HUES6 (cell line): ENCODE measurements at regions not wholly inside any gene's neighbourhood (a gene's known extent, or its start where the extent isn't known, plus 50 kb on each side); places are given as distances from the start of the nearest gene placed in this dataset.

ENCODE experiments used
- H3K27ac ChIP-seq: 2 replicates; pipeline ENCODE4 v1.7.0; 2013; ENCODE audit warnings: low read depth, mild to moderate bottlenecking, low read length, inconsistent platforms
- H3K27me3 ChIP-seq: 2 replicates; pipeline ENCODE4 v1.6.1; 2013; ENCODE audit warnings: low read length; ENCODE audit not compliant: control insufficient read depth, insufficient read depth
- H3K36me3 ChIP-seq: 2 replicates; pipeline ENCODE4 v1.6.1; 2013; ENCODE audit warnings: low read length; ENCODE audit not compliant: control insufficient read depth, insufficient read depth
- H3K4me1 ChIP-seq: 2 replicates; pipeline ENCODE4 v1.6.1; 2013; ENCODE audit warnings: low read length; ENCODE audit not compliant: control insufficient read depth, insufficient read depth
- H3K4me3 ChIP-seq: 2 replicates; pipeline ENCODE4 v1.5.1; 2013; ENCODE audit warnings: low read depth, low read length
- H3K9ac ChIP-seq: one replicate; pipeline ENCODE4 v1.6.1; 2013; ENCODE audit warnings: mild to moderate bottlenecking, low read length
- H3K9me3 ChIP-seq: 2 replicates; pipeline ENCODE4 v1.6.1; 2013; ENCODE audit warnings: low read depth, low read length; ENCODE audit not compliant: control insufficient read depth, insufficient read depth

- Histone ChIP-seq H3K4me3 (no peak overlapping the region), H3K9me3 (no peaks in the 10 kb centered on the region), H3K27me3 (0 out of 2 replicates have a peak, but pooled peaks cover 4% of the 10 kb centered on the region), H3K4me1 (no peaks in the 10 kb centered on the region), H3K27ac (no peak overlapping the region), H3K9ac (no peak overlapping the region), H3K36me3 (no peaks in the 10 kb centered on the region)
Observed at GRCh38 chr3:135792174-135792573, 173.4 kb upstream of the PPP2R3A start.

DNA sequence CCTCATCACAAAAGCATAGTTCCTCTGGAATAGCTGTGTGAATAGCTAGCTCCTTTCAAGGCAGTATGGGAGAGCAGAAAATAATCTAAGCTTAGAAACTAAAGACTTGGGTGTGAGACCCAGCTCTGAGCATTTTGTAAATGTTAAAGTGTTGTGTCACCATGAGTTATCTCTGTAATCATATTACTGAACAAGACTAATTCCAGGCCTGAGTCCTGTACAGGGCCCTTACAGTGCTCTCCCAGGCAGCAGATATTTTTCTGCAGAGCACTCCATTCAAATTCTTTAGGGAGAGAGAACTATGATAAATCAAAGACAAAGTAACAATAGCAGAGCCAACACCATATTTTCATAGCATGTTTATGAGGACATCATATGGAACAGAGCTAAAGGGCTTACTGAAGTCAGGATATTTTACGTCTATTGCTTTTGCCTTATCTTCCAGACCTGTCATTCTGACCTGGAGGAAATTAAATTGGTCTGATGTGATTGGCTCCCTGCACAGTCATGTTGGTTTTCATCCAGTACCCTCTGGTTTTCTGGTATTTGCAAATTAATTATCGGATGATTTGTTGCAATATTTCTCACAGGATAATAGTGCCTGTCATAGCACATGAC lies 172.6 kb upstream of the PPP2R3A start:
- Histone ChIP-seq H3K36me3 (no peaks in the 10 kb centered on the region), H3K4me1 (no peaks in the 10 kb centered on the region), H3K4me3 (no peak overlapping the region), H3K27me3 (0 out of 2 replicates have a peak, but pooled peaks cover 4% of the 10 kb centered on the region), H3K9me3 (no peaks in the 10 kb centered on the region), H3K9ac (no peak overlapping the region), H3K27ac (no peak overlapping the region)

DNA sequence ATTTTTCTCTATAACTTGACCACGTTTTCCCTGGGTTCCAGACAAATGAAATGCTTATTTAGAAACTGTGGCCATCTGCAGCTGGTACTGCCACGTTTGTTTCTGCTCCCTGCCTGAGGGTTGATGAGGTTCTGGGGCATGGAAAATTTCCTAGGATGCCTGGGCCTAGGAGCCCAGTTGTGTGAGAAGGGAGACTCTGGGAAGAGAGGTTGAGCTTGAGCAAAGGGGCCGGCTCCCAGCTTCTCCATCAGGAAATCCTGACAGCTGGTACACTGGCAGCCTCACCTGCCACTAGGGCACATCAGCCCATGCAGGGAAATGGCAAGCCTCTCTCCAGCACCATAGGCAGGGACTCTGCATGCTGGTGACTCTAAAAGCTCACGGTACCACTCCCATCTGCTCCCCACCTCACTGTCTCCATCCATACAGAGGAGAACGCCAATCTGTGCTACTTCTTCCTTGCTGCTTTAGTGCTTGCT lies 165.4 kb upstream of the PPP2R3A start:
- Histone ChIP-seq H3K9ac (no peak overlapping the region), H3K9me3 (no peaks in the 10 kb centered on the region), H3K27ac (no peak overlapping the region), H3K36me3 (no peaks in the 10 kb centered on the region), H3K27me3 (0 out of 2 replicates have a peak, but pooled peaks cover 4% of the 10 kb centered on the region), H3K4me3 (no peak overlapping the region), H3K4me1 (no peaks in the 10 kb centered on the region)

DNA sequence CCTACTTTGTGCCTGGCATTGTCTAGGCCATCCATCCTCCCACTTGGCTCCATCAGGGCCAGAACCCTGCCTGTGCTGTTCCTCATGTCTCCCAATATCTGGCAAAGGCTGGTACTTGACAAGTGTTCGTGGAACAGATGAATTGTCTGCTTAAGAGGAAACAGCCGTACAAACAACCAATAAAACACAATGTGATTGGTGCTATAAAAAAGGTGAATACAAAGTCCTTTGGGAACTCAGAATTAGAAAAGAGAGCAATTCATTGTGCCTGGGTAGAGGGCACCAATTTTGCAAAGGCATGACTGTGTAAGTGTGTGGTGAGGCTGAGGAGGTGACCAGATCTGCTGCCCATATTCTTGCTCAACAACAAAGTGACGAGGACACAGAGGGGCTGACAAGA lies 164.5 kb upstream of the PPP2R3A start:
- no peaks in the 10 kb centered on the region for H3K9me3 ChIP-seq
- H3K9ac ChIP-seq: no peak overlapping the region
- H3K4me1 ChIP-seq: no peaks in the 10 kb centered on the region
- no peaks in the 10 kb centered on the region for H3K36me3 ChIP-seq
- H3K27ac ChIP-seq: no peak overlapping the region
- H3K27me3 ChIP-seq: 0 out of 2 replicates have a peak, but pooled peaks cover 4% of the 10 kb centered on the region
- no peak overlapping the region for H3K4me3 ChIP-seq

DNA sequence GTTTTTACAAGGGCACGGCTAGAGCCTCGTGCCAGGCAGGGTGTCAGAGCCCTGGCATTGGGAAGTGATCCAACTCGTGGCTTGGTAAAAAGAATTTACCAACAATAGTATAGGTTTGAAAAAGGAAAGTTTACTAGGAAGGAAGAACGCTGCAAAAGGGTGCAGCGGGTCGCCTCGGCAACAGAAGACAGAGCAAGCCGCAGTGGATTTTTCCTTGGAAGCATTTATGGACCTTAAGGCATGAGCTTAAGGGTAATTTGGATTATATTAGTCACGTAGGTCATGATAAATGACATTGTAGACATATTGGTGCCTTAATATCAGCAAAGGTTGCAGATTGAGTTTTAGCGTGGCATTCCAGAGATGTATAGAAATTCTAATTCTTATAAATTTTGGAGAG lies 163.4 kb upstream of the PPP2R3A start:
- Histone ChIP-seq H3K36me3 (no peaks in the 10 kb centered on the region), H3K9ac (no peak overlapping the region), H3K27me3 (no peaks in the 10 kb centered on the region), H3K4me3 (no peak overlapping the region), H3K27ac (no peak overlapping the region), H3K4me1 (no peaks in the 10 kb centered on the region), H3K9me3 (no peaks in the 10 kb centered on the region)

DNA sequence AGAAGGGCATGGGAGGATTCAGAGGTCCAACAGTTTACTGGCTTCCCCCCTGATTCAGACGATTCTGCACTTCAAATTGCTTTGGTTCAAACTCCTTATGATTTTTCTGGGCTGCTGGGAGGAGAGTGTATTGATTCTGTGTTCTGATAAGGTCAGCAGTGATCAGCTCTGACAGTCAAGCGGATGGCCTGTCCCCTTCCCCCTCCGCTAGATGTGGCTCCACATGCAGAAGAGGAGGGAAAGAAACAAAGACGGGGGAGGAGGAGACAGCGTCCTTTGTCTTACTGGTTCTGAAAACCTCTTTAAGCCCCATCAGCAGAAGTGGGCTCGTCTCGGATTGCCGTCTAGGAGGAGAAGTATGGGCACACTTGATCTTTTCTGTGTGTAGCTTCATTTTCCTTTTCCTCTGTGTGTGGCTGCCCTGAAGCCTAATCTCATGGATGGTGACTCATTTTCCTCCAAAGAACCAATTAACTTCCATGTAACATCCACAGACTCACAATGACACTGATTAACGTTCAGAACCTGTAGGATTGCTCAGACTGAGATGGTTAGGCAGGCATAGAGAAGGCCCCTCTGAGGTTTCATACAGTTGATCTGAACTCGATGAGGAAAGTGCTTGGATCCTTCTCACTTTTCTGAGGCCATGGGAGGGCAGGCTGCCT lies 162.4 kb upstream of the PPP2R3A start:
- no peak overlapping the region for H3K4me3 ChIP-seq
- peaks cover 5% of the 10 kb centered on the region; the same call in 1 of the 2 replicates for H3K4me1 ChIP-seq
- no peaks in the 10 kb centered on the region for H3K9me3 ChIP-seq
- H3K9ac ChIP-seq: no peak overlapping the region
- no peaks in the 10 kb centered on the region for H3K36me3 ChIP-seq
- H3K27me3 ChIP-seq: no peaks in the 10 kb centered on the region
- H3K27ac ChIP-seq: no peak overlapping the region

DNA sequence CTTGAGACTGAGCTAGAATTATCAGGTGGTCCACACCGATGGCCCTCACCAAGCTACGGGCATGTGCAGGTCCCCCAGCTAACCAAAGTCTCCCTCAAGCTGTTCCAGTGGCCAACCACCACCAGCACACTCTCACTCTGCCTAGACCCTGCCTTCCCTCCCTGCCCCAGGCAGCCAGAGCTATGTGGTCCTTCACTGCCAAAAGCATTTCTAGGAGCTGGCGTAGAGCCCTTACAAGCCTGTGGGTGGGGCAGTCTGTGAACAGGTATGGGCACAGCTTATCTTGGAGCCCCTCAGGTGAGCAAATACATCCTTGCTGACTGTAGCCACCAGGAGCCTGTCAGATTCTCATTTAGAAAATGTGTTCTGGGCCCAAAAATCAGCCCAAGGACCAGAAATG lies 159.8 kb upstream of the PPP2R3A start:
- H3K9ac ChIP-seq: no peak overlapping the region
- no peak overlapping the region for H3K4me3 ChIP-seq
- no peaks in the 10 kb centered on the region for H3K9me3 ChIP-seq
- no peaks in the 10 kb centered on the region; the same call in 1 of the 2 replicates for H3K27me3 ChIP-seq
- H3K27ac ChIP-seq: no peak overlapping the region
- no peaks in the 10 kb centered on the region for H3K36me3 ChIP-seq
- H3K4me1 ChIP-seq: peaks cover 8% of the 10 kb centered on the region; the same call in 1 of the 2 replicates

DNA sequence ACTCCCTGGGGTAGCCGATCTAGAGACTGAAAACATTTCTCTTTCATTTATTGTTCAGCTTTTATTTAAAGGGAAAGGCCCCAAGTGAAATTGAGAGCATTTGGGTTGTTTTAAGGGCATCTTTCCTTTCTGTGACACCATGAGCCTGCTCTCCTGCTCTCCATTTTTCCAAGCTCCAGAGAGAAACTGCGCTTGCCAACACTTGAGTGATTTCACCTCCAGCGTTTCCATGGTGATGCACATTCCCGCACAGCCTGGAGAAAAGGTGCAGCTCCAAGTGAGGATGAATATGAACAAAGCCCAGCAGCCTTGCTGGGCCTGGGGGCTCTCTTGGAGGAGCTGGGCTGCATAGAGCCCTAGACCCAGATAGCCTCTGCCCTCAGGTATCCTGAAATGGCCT lies 159.2 kb upstream of the PPP2R3A start:
- no peaks in the 10 kb centered on the region for H3K36me3 ChIP-seq
- no peak overlapping the region for H3K4me3 ChIP-seq
- peaks cover 8% of the 10 kb centered on the region; the same call in 1 of the 2 replicates for H3K4me1 ChIP-seq
- no peak overlapping the region for H3K27ac ChIP-seq
- H3K27me3 ChIP-seq: peaks cover under 1% of the 10 kb centered on the region; the same call in 1 of the 2 replicates
- no peaks in the 10 kb centered on the region for H3K9me3 ChIP-seq
- no peak overlapping the region for H3K9ac ChIP-seq

GRCh38 chr3:135807879-135808278 lies 157.6 kb upstream of the PPP2R3A start:
- H3K4me1 ChIP-seq: peaks cover 8% of the 10 kb centered on the region; the same call in 1 of the 2 replicates
- H3K9me3 ChIP-seq: no peaks in the 10 kb centered on the region
- H3K9ac ChIP-seq: no peak overlapping the region
- peaks cover 3% of the 10 kb centered on the region; the same call in 1 of the 2 replicates for H3K27me3 ChIP-seq
- no peak overlapping the region for H3K4me3 ChIP-seq
- no peak overlapping the region for H3K27ac ChIP-seq
- no peaks in the 10 kb centered on the region for H3K36me3 ChIP-seq

- H3K9me3 ChIP-seq: no peaks in the 10 kb centered on the region
- no peaks in the 10 kb centered on the region for H3K36me3 ChIP-seq
- H3K4me1 ChIP-seq: peaks cover 8% of the 10 kb centered on the region; the same call in 1 of the 2 replicates
- H3K9ac ChIP-seq: no peak overlapping the region
- no peak overlapping the region for H3K27ac ChIP-seq
- H3K27me3 ChIP-seq: peaks cover 3% of the 10 kb centered on the region; the same call in 1 of the 2 replicates
- no peak overlapping the region for H3K4me3 ChIP-seq
Observed at GRCh38 chr3:135809021-135809634, 156.4 kb upstream of the PPP2R3A start.

GRCh38 chr3:135811651-135812050 lies 153.9 kb upstream of the PPP2R3A start:
- peaks cover 8% of the 10 kb centered on the region; the same call in 1 of the 2 replicates for H3K4me1 ChIP-seq
- peaks cover 3% of the 10 kb centered on the region; the same call in 1 of the 2 replicates for H3K27me3 ChIP-seq
- no peaks in the 10 kb centered on the region for H3K9me3 ChIP-seq
- H3K27ac ChIP-seq: no peak overlapping the region
- no peaks in the 10 kb centered on the region for H3K36me3 ChIP-seq
- no peak overlapping the region for H3K4me3 ChIP-seq
- H3K9ac ChIP-seq: no peak overlapping the region
